Epidermal melanocyte (primary cell): ENCODE measurements at regions not wholly inside any gene's neighbourhood (a gene's known extent, or its start where the extent isn't known, plus 50 kb on each side); places are given as distances from the start of the nearest gene placed in this dataset.
A peak's percentile ranks its signal among the peaks of the same experiment; 100 is the strongest.
"Not testable (repeated sequence)": the region's sequence is repeated elsewhere in the genome, so short reads cannot be mapped to it uniquely, and the experiment has no call there.

ENCODE experiments used
- DNase-seq: peaks from one replicate; pipeline ENCODE4 v3.0.0; 2011; ENCODE audit warnings: low spot score; ENCODE audit not compliant: insufficient read length

DNA sequence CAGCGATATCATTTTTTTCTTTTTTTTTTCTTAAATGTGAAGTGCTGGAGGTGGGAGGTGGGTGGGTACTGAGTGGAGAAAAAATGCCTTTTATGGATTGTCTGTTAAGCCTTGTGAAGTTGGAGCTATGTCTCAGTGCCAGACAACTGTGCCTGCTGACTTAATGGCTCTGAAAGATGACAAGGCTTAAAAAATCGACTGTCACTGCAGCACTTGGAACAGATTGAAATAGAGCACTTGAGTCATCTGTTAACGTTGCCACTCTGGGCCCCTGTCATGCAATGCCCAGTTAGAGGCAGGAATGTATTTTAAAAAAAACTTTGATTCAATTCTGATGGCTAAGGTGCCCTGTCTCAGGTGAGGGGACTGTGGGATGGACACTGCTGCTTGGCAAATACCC lies 108.2 kb upstream of the HS3ST2 start:
- no peak for DNase-seq

DNA sequence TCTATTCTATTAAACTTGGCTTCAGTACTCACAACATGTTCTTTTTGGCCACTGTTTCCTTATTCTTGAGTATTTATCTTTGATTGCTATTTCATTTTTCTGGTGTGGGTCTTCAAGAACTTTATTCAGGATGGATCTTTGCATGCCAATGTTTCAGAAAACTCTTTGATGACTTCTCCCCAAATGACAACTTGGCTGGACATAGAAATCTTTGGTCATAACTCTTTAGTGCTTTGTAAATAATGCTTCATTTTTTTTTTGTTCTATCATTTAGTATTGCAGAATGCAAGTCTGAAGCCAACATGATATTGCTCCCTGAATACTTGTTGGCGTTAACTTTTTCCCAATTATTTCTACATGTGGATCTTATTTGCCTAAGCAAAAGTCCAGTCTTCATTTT lies 103.6 kb upstream of the HS3ST2 start:
- no peak for DNase-seq

DNA sequence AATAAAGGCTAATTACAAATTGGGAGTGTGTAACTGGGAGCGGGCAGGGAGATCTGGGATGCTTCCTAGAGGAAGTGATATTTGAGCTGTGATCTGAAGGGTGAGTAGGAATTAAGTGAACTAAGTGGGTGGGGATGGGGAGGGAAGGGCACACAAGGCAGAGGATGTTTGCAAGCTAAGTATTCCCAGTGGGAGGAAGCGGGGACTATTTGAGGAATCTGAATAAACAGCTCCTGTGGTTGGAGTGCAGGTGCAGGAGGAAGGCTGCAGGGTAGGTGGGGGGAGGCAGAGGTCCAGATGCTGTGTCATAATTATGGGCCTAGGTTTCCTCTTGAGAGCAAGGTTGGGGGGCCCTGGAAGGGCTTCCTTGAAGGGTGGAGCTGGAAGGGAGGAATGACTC lies 102.1 kb upstream of the HS3ST2 start:
- DNase-seq, result no peak

DNA sequence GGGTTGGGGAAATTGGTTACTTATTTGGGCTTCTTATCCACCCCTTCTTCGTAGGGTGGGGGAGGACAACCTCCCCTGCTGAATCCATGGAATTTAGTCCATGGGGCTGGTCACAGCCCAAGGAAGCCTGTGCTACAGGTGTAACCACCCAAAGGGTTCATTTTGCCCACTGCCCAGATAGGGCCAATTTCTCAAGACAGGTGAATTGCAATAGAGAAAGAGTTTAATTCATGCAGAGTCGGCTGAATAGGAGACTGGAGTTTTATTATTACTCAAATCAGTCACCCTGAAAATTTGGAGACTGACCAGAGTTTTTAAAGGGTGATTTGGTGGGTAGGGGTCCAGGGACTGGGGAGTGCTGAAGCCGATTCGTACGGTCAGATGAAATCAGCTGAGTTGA lies 101.5 kb upstream of the HS3ST2 start:
- no peak for DNase-seq

DNA sequence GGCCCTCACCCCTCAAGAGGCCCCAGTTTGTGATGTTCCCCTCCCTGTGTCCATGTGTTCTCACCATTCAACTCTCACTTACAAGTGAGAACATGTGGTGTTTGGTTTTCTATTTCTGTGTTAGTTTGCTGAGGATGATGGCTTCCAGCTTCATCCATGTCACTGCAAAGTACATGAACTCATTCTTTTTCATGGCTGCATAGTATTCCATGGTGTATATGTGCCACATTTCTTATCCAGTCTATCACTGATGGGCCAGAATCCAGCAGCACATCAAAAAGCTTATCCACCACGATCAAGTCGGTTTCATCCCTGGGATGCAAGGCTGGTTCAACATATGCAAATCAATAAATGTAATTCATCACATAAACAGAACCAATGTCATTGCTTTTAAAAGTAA lies 95.4 kb upstream of the HS3ST2 start:
- not testable (repeated sequence) for DNase-seq

DNA sequence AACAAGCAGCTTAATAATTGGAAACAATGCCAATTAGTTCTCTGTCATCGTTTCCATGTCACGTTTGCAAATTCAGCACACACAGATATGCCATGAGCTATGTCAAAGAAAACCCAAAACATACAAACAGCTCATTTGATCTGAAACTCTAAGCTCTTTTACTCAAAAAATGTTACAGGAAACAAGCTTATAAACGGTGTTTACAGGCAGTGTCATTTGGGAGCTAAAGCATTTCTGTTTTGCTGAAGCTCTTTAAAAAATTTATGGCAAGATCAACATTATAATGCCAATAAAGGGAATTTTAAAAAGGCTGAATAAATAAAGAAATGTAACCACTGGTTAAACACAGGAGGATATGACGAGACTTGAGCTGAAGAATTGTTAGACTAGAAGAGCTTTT lies 94.0 kb upstream of the HS3ST2 start:
- DNase-seq, result no peak

DNA sequence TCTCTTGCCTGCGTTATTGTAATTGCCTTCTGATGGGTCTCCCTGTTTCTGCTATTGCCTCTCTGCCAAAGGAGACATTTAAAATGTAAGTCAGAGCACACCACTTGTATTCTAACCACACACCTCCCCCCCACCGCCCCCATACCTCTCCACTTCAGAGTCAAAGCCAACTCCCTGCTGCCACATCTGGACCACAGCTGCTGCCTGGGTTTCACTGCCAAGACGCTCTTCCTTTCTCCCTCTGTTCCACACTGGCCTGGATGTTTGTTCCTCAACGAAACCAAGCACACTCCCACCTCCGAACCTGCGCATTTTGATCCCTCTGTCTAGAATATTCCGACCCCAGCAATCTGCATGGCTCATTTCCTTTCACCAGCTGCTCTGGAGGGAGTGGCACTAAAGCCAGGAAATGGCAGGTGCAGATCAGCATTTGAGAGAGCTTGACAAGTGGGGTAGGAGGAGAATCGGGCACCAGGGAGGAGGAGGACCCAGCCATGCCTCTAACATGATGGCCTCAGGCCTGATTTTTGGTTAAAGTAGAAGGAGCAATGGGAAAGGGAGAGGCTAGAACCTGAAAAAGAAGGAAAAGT lies 92.4 kb upstream of the HS3ST2 start:
- DNase-seq, result peak; percentile 34

DNA sequence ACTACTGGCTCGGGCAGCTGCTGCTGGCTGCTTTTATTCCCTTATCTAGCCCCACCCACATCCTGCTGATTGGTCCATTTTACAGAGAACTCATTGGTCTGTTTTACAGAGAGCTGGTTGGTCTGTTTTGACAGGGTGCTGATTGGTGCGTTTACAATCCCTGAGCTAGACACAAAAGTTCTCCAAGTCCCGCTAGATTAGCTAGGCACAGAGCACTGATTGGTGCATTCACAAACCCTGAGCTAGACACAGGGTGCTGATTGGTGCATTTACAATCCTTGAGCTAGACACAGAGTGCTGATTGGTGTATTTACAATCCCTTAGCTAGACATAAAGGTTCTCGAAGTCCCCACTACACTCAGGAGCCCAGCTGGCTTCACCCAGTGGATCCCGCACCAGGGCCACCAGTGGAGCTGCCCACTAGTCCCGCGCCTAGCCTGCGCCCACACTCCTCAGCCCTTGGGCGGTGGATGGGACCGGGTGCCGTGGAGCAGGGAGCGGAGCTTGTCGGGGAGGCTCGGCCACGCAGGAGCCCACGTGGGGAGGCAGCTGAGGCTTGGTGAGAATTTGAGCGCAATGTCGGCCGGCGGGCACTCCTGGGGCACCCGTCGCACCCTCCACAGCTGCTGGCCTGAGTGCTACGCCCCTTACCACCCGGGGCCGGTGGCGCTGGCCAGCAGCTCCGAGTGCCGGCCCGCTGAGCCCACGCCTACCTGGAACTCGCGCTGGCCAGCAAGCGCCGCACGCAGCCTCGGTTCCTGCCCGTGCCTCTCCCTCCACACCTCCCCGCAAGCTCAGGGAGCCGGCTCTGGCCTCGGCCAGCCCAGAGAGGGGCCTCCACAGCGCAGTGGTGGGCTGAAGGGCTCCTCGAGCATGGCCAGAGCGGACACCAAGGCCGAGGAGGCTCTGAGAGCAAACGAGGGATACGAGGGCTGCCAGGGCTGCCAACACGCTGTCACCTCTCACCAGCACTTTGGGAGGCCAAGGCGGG lies 91.1 kb upstream of the HS3ST2 start:
- DNase-seq, result not testable (repeated sequence)

DNA sequence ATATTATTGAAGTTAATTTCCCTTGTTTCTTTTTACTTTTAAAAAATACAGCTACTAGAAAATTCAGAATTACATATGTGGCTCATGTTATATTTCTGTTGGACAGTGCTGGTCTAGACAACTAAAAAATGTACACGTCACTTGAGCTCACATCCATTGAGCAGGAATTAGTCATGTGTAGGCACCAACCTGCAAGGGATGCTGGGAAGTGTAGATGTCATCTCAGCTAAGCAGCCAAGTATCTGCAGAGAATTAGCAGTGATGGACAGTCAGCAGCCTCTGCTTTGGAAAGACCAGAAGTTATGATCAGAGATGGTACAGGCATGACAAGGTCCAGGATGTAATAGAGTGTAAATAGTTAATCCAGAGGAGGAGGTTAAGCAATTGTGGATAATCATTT lies 87.1 kb upstream of the HS3ST2 start:
- no peak for DNase-seq

DNA sequence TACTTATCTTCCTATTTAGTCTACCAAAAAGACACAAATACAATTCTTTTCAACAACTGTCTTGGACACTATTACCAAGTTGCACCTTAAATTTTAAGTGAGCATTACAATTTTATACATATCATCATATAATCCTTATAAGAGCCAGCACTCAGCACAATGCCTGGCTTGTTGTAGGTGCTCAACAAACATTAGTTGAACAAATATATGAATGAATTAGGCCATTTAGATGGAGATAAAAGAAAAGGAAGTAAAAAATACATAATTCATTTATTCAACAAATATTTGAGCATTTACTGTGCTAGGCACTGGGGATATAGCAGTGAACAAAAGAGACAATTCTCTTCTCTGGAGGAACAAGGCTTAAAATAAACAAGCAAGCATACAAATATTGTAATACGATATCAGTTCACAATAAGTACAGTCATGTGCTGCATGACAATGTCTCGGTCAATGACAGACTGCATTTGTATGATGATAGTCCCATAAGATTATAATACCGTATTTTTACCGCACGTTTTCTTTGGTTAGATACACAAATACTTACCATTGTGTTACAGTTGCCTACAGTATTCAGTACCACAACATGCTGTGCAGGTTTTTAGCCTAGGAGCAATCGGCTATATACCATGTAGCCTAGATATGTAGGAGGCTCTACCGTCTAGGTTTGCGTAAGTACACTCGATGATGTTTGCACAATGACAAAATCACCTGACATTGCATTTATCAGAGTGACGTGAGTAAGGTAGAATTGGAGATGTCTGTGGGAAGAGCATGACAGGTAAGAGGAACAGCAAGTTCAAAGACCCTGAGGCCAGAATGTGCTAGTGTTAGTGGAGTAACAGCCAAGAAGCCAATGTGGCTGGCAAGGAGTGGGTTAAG lies 86.4 kb upstream of the HS3ST2 start:
- no peak for DNase-seq

DNA sequence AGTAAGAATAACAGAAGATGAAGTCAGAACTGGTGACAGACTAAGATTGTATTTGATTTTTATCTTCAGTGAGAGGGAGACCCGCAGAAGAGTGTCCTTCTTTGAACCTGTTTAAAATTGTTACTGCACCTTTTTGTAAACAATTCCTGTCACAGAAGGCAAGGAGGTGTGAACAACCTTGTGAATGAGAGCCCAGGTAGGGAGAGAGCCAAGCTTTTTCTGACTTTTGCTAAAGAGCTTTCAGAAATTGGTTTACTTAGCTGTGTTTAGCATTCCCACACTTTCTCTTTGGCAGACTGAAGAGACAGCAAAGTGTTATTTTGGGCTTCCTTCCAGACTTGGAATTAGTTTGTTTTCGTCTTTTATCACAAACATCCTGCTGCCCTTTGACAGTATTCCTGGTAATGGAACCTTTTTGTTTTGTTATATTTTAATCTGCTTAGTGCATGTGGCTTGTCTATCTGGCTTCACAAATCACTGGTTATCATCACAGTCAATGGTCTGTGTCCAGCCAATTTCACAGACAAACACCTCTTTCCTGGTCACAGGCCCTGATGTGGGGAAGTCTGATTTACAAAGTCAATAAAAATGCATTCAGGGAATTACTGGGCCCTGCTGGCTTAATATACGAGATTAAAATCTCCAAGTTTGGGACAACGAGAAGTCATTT lies 85.7 kb upstream of the HS3ST2 start:
- DNase-seq, result no peak

DNA sequence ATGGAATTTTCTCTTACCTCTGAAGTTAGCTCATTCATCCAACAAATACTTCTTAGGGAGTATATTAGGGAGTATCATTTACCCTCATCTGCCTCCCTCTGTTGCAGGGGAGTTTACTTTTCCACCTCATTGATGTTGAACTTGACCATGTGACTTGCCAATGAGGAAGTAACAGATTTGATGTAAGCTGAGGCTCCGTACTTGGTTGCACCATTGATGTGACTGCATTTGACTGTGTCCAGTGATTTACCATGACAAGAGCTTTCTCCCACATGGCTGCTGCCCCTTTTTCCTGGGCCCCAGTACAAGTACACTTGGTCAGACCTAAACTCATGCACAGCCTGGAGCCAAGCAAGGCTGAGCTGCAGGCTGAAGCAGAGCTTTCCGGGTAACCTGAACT lies 81.6 kb upstream of the HS3ST2 start:
- DNase-seq, result no peak

DNA sequence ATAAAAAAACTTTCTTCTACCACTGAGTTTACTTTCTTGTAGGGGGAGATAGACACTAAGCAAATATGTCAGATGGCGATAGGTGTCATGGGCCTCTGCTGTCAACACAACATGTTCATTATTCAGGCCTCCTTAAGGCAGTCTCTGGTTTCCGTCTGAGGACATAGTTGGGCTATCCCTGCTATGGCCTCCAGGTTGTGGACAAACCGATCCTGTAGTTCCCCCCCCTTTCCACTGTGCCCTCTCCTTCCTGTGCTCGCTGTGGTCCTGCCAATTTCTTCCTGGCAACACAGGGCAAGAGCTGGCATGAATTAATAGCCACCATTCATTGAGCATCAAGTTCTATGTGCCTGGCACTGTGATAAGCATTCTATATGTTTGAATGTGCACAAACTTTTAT lies 81.0 kb upstream of the HS3ST2 start:
- DNase-seq, result no peak

DNA sequence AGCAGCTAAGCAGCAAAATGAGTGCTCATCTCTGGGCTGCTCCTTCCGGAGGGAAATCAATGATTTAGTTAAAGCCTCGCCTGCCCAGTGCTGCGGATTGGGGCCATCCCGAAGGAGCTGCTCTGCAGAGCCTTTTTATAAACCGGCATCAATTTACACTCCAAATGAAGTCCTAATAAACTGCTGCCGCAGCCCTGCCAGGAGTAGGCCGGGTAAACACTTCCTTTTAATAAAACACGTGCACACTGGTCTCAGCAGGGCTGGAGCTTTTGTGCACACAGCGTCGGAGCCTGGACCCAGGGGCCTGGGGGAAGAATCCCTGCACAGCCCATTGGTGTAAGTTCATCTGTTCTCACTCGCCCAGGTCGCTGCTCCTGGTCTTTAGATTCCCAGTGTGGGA lies 79.6 kb upstream of the HS3ST2 start:
- no peak for DNase-seq

DNA sequence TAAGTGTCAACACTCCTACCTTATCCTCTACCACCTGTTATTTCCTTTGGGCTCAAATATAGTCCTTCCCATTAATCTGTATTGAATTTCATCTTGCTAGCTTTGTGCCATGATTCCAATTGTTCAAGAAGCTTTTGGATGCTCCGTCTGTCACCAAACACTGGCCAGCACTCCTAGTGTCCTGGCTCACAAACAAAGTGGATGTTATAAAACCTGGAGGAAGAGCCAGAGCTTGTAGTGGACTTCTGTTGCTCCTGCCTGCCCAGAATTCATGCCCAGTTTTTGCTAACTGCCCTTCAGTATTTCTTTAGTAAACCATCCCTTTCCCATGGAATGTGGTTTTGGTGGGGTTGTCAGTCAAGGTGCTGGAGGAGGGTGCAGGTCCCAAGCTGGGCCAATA lies 77.2 kb upstream of the HS3ST2 start:
- no peak for DNase-seq

DNA sequence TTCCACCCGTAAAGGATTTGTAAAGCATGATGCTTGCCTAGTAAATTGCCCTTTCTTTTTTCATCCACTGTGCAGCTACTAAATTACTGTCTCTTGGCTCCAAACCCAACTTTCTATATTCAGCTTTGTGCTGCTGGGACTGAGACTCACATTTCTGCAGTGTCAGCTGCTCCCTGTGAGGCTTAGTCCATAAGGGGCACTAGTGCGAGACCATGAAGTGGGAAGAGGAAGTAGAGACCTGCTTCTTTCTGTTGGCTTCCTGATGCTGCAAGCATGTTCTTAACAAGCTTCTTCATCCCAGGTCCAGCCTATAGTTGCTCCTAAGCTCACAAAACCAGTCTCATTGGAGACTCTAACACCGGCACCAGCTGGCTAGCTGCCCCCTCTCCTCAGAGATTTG lies 74.9 kb upstream of the HS3ST2 start:
- DNase-seq, result no peak

DNA sequence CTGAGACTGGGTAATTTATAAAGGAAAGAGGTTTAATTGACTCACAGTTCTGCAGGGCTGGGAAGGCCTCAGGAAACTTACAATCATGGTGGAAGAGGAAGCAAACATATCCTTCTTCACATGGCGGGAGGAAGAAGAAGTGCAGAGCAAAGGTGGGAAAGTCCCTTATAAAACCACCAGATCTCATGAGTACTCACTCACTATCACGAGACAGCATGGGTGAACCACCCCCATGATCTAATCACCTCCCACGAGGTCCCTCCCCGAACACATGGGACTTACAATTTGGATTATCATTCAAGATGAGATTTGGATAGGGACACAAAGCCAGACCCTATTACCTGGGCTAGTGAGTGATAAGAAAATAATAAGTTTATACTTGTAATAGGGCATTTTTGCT lies 70.6 kb upstream of the HS3ST2 start:
- no peak for DNase-seq

DNA sequence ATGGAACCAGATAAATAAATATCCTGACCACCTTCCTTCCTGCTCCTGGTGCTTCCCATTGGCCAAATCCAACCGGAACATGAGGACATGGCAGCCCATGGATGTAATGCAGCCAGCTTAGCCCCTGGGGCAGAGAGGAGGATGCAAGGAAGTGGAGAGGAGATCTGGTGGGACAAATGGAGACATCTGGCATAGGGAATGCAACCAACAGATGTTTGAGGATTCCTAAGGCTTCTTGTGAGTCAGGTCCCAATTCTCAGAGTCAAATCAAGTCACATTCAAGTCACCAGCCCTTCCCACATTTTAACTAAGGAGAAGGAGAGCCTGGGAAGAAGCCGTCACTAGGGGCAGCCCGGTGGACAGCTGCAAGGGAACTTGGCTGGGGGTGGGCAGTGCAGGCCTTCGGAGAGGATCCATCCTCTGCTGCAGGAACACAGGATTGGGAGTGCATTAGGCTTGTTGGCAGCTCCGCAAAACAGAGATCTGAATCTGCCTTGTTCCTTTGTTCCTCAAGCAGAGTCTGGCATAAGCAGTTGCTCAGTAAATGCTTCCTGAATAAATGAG lies 62.8 kb upstream of the HS3ST2 start:
- no peak for DNase-seq

DNA sequence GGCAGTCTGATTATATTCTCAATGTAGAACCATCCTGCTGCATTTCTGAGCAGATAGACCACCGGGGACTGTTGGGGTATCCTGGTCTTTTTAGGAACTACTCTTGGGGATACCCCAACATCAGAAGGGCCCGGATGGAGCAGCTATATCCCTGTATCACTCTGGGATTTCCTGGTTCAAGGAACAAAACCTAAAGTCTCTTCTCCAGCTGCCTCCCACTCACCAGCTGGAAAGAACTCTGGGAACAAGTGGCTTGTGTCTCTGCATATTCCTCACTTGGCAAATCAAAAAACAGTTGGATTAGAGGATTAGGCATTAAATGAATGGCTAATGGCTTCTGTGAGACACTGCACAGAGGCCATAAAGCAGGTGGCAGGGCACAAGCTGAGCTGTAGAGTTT lies 62.3 kb upstream of the HS3ST2 start:
- no peak for DNase-seq

DNA sequence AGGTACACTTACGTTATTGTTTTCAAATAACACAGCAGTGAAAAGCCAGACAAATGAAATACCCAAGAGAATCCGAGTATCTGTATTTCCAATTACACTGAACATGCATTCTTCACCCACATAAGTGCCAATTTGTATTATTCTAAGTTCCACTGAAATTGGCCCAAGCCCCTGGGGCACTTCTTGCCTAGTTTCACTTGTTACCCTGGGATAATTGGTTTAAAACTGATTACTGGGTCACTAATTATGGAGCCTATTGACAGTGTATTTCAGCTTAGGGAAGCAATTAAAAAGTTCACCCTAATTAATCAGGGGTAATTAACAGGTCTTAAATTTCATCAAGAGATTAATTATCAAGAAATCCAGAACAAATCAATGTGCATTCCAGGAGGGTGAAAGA lies 60.5 kb upstream of the HS3ST2 start:
- DNase-seq, result no peak

DNA sequence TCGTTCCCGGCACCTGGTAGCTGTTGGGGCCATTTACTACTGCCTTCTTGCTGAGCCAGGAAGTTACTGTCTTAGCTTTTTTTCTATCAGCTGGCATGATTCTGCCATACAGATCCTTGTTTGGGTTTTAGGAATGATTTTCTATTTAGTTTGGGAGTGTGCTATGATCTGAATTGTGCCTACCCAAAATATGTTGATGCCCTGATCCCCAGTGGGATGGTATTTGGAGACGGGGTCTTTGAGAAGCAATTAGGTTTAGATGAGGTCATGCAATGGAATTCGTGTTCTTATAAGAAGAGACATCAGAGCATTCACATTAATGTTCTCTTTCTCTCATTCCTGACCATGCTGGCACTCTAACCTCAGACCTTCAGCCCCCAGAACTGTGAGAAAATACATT lies 59.4 kb upstream of the HS3ST2 start:
- no peak for DNase-seq
